HuH-7.5 (cell line): ENCODE measurements at regions not wholly inside any gene's neighbourhood (a gene's known extent, or its start where the extent isn't known, plus 50 kb on each side); places are given as distances from the start of the nearest gene placed in this dataset.
"Not testable (repeated sequence)": the region's sequence is repeated elsewhere in the genome, so short reads cannot be mapped to it uniquely, and the experiment has no call there.

ENCODE experiments used
- DNase-seq: peaks from one replicate; pipeline ENCODE4 v3.0.0; 2011; ENCODE audit warnings: low spot score

DNA sequence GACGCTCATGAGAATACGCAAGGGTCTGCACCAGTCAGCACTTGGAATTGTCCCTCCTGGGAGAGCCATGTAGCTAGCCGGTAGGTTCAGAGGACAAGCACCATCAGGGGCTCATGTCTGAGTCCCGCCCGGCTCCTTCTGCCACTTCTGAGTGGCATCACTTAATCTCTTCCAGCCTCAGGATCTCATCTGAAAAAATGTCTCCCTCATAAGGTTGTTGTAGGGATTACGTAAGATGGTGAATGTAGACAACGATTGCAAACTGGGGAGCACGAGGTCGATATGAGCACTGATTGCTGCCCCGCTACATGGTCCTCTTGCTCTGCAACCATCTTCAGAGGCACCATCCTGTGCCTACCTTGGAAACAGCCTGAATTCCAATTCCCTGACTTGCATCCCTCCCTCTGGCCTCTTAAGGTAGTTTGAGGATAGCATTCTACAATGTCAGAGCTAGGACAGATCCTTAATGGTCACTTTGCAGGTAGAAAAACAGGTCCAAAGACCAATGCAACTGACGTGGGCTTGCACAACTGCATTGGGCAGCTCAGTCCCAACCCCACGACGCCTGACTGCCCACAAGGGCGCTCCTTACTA is 115.8 kb upstream of the TMEM45B start:
- no peak for DNase-seq

GRCh38 chr11:129700701-129701100 is 114.9 kb upstream of the TMEM45B start:
- DNase-seq = no peak

GRCh38 chr11:129701706-129702105 is 113.9 kb upstream of the TMEM45B start:
- no peak for DNase-seq

DNA sequence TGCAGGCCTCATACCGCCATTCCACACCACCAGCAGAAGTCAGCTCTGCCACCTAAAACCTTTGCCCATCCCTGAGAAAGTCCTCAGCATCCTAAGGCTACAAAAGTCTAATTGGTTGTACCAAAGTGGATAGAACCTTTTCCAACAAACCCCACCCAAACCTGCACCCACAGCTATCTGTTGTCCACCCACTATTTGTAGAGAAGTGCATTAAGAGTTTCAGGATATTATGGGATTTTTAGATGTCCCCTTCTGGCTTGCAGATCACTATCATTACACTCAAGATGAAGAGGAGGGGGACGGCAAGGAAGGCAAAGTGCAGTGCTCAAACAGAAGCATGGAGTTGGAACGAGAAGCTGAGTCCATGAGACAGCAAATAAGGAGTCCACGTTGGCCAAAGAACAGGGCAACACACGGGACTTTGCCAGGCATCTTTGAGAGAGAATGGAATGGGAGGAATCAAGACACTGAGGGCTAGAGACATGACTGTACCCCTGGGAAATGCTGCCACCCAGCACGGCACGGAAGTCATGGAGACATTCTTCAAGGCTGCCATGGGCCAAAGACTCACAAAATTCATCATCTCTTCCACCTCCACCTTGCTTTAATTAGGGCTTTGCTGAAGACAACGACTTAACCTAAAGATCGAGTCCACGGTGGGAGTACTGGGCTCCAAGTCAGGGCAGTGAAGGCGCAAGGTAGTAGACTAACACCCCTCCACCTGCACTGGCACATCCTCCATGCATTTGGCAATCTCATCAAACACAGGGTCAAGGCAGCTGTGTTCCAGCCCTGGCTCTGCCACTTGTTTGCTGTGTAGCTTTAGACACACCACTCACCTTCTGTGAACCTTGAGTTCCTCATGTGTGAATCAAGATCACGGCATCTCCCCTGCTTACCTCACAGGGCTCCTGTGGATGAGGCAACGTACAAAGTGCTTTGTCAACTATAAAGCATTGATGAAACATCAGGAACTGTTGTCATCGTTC is 112.9 kb upstream of the TMEM45B start:
- DNase-seq = no peak

- DNase-seq = no peak
These were observed 111.8 kb upstream of the TMEM45B start for GRCh38 chr11:129703846-129704245.

GRCh38 chr11:129704831-129705230 is 110.8 kb upstream of the TMEM45B start:
- DNase-seq = no peak

GRCh38 chr11:129705341-129705740 is 110.3 kb upstream of the TMEM45B start:
- DNase-seq = no peak

- no peak for DNase-seq
These were observed 109.7 kb upstream of the TMEM45B start for GRCh38 chr11:129705933-129706332.

- DNase-seq = no peak
These were observed 105.7 kb upstream of the TMEM45B start for GRCh38 chr11:129709801-129710398.

DNA sequence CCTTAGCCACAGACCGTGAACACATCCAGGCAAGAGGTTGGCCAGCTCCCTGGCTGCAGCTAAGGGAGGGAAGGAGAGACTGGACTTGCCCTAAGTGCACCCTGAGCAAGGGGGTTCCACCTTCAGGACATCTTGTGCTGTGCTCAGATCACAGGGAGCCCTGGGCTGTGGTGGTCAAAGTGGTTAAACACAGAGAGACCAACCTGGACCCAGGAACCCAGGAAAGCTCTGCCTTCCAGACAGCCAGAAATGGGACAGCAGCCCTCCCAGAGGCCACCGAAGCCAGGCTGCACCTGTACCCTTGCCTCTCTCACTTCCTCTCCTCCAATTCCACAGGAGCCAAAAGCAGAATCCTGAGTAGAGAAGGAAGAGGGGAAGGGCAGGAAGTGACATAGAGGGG is 105.2 kb upstream of the TMEM45B start:
- DNase-seq = no peak

DNA sequence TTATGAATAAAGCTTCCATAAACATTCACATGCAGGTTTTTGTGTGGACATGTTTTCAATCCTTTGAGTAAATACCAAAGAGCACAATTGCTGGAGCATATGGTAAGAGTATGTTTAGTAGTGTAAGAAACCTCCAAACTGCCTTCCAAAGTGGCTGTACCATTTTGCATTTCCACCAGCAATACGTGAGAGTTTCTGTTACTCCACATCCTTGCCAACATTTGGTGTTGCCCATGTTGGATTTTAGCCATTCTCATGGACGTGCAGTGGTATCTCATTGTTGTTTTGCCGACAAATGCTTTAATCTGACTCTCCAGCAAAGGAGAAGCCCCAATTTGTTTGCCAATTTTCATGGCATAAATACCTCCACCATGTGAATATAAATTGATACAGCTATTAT is 103.9 kb upstream of the TMEM45B start:
- no peak for DNase-seq

- not testable (repeated sequence) for DNase-seq
These were observed 103.0 kb upstream of the TMEM45B start for GRCh38 chr11:129712486-129713240.

DNA sequence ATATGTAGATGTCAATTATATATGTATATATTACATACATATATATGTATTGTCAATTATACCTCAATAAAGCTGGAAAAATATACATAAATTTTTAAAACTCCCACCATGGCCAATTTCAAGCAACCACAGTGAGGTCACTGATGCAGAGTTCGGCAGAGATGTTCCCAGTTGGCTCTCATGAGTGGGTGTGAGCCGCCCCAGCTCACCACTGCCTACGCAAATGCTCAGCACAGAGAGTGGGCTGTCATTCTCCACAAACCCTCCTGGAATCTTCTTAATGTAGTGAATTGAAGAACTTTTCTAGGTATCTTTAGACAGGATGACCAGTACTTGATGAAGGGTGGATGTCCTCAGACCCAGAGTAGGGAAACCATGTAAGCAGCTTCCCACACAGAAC is 96.6 kb upstream of the TMEM45B start:
- DNase-seq = no peak

DNA sequence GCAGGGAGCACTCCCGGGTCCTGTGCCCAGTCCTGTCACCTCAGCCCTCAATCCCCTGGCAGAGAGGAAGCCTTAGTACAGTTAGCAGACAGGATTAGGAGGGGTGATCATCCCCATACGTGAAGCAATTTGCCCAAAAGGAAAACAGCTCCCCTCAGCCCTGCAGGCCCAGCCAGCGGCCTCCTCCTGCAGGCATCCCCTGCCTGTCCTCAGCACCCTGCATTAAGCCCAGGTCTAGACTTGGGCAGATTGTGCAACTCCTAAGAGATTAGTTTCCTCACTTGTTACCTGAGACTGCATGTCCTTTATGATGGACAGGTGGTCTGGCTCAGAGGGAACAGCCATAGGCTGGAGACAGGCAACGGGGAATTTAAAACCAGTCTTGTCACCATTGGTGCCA is 95.5 kb upstream of the TMEM45B start:
- no peak for DNase-seq

GRCh38 chr11:129720994-129721393 is 94.7 kb upstream of the TMEM45B start:
- DNase-seq = no peak

DNA sequence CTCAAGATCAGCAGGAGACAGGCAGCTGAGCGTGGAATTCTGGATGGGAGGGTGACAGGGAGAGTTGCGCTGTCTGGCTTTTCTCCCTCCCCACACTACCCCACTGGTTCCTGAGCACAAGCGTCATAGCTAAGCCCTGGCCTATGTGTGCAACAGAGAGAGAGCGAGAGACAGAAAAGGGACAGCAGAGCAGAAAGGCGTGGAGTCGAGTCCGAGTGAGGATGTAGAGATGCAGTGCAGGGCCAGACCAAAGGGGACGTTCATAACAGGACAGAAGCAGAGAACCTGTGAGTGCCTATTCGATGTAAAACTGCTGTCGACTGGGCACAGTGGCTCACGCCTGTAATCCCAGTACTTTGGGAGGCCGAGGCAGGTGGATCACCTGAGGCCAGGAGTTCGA is 94.0 kb upstream of the TMEM45B start:
- DNase-seq = no peak

GRCh38 chr11:129722529-129722928 is 93.1 kb upstream of the TMEM45B start:
- DNase-seq = no peak

- DNase-seq = no peak
These were observed 92.4 kb upstream of the TMEM45B start for GRCh38 chr11:129723146-129723760.

GRCh38 chr11:129723761-129724162 is 91.9 kb upstream of the TMEM45B start:
- no peak for DNase-seq

GRCh38 chr11:129724866-129725265 is 90.8 kb upstream of the TMEM45B start:
- DNase-seq = no peak

DNA sequence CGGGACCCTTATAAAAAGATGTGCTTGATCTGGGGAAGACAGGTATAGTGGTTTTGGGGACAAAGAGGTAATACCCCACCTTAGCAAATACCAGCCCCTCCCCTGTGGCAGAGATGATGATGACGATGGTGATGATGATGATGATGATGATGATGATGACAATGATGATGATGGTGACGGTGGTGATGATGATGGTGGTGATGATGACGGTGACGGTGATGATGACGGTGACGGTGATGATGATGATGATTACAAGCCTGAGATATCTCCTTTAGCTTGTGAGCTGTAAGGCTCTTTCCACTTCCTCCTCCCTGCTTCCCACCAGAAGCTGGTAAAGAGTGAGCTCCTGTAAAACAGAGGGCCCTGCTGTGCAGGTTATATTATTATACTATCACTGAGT is 89.5 kb upstream of the TMEM45B start:
- DNase-seq = no peak

DNA sequence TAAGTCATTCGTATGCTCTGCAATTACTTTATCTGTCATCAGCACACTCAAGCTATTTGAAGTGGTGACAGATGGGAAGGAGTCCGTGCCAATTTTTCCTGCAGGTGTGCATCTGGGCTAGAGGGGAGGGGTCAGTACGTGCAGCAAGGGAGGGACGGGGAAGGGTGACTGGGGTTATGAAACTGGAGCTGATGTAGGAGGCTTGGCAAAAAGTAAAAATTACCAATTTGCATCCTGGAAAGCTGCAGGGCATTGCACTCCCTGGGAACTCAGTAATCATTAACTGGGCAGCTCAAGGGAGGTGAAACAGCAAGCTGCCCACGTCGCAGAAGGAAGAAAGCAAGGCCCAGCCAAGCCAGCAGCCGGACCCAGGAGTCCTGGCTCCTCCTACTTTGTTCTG is 87.1 kb upstream of the TMEM45B start:
- DNase-seq = no peak
